OCI-LY1 (cell line): ENCODE measurements at regions not wholly inside any gene's neighbourhood (a gene's known extent, or its start where the extent isn't known, plus 50 kb on each side); places are given as distances from the start of the nearest gene placed in this dataset.

Source experiments
- CTCF ChIP-seq: fragments of 200-600 bp; sonication (generic), shearing (Covaris generic); IDR thresholded peaks from 2 replicates; pipeline ENCODE4 v1.5.1; 2017; ENCODE audit warnings: mild to moderate bottlenecking, antibody characterized with exemption, low read length, moderate library complexity, mixed read lengths
- EZH2 ChIP-seq: fragments of 200-600 bp; sonication (generic), shearing (Covaris generic); IDR thresholded peaks from 2 replicates; pipeline ENCODE4 v1.8.0; 2017; ENCODE audit warnings: borderline replicate concordance, mixed run types, mild to moderate bottlenecking, antibody characterized with exemption, low read length, moderate library complexity, mixed read lengths

GRCh38 chr10:4370376-4370775, 455.6 kb upstream of the AKR1E2 start:
- TF ChIP-seq CTCF (no peak), EZH2 (no peak)
